Hematopoietic multipotent progenitor cell treated with erythropoietin and hydrocortisone succinate and interleukin-3 and kit ligand, for 15 days (in vitro differentiated cells): ENCODE measurements at regions not wholly inside any gene's neighbourhood (a gene's known extent, or its start where the extent isn't known, plus 50 kb on each side); places are given as distances from the start of the nearest gene placed in this dataset.

Experiments used
- DNase-seq: peaks from one replicate; pipeline ENCODE4 v3.0.0-alpha.2; 2015; ENCODE audit warnings: low spot score

GRCh38 chr20:56835829-56836550 lies 206.9 kb downstream of the TFAP2C start:
- DNase-seq: no peak

GRCh38 chr20:56839222-56839621 lies 210.1 kb downstream of the TFAP2C start:
- DNase-seq: no peak

- DNase-seq: no peak
Observed at GRCh38 chr20:56839786-56840185, 210.7 kb downstream of the TFAP2C start.

- DNase-seq: no peak
Observed at GRCh38 chr20:56840716-56841261, 211.7 kb downstream of the TFAP2C start.

GRCh38 chr20:56841346-56841908 lies 212.3 kb downstream of the TFAP2C start:
- no peak for DNase-seq

- no peak for DNase-seq
Observed at GRCh38 chr20:56842056-56842455, 212.9 kb downstream of the TFAP2C start.

GRCh38 chr20:56843386-56843785 lies 214.3 kb downstream of the TFAP2C start:
- no peak for DNase-seq

DNA sequence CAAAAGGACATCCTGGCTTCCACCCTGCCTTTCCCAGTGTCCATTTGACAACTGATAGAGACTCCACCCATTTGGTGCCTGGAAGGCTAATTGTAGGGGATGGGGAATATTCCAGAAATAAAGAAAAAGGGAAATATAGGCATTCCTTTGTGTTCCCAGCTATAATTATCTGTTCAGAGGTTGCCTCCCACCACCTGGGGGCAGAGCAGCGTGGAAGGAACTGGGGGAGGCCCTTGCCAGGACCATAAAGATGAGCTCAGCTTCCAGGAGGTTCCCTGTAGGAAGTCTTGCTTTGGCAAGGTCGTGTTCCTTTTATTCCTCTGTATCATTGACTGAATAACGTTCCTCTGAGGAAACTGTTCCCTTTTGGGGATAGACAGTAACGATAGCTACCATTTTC lies 214.7 kb downstream of the TFAP2C start:
- DNase-seq: no peak

GRCh38 chr20:56845546-56846086 lies 216.5 kb downstream of the TFAP2C start:
- DNase-seq: no peak

DNA sequence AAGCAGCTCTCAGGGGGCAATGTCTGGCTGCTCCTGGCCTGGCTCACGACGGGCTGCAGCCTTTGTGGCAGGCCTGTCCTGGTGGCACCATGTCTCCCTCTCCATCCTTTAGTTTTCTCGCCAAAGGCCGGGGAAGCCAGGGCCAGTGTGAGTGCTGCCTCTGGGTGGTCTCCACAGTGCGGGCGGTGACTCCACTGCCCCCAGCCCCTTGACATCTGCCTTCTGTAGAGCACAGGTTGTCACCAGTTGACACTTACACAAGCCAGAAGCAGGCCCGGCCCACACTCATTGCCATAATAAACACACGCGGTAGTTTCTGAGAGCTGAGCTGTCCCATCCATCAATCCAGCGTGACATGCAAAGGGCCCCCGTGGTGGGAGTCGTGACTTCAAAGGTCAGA lies 219.5 kb downstream of the TFAP2C start:
- DNase-seq: no peak

DNA sequence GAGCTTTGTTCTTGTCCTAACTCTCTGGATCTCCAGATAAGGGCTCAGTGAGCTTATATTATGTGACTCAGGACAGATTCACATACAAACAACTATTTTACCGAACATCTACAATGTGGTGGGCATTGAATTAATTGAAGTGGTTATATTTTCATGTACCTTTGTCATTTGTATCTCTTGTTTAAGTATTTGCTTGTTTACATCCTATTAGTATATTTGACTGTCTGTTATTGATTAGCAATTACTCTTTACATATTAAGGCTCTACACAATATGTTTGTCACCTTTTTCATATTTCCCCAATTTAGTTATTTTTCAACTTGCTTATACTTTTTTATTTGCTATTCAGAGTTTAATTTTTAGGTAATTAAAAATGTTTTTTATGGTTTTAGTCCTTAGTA lies 222.4 kb downstream of the TFAP2C start:
- DNase-seq: no peak

- no peak for DNase-seq
Observed at GRCh38 chr20:56855708-56856107, 226.6 kb downstream of the TFAP2C start.

DNA sequence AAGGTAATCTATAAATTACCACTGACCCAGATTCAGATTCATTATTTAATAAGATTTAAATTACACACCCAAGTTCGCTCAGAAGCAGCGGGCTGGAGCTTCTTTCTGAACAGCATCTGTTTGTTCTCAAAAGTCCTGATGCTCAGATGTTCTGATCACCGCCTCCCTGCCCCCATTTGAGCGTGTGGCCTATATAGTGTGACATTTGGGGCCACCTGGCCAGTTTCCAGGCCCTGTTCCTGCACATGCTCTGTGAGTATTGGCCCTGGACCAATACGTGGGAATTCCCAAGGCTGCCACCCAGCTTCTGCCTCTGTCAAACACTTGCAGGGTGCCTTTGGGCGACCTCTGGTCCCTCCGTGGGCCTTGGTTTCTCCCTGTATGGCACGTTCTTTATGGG lies 228.8 kb downstream of the TFAP2C start:
- no peak for DNase-seq

DNA sequence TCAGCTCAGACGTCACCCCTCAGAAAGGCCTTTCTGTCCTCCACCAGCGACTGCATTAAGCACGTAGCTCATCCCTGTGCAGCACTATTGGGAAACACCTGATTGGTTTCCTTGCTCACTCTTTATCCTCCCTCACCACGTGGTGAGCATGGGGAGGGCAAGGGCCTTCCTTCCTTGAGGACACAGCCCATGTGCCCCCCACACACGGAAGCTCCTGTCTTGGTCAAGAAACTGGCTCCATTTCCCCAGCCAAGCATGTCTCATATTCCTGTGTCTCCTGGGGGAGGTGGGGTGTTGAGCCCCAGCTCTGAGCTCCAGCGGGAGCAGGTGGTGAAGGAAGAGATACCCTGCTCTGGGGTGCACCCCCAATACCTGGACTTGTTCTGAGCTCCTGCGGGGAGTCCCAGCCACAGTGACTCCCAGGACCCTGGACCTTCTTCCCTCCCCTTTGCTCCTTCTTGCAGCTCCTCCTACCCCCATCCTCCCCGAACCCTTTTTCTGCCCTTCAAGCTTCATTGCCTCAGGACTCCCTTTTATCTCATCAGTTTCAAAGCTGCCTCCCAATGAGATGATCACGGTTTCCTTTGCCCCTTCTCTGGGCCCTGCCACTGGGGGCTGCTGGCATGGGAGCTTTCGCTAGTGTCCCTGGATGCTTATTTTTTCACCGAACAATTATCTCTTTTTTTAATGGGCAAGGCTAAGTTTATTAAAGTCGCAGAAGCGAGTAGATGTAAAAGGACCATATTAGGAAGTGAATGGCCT lies 230.1 kb downstream of the TFAP2C start:
- no peak for DNase-seq

- DNase-seq: no peak
Observed at GRCh38 chr20:56859801-56860261, 230.7 kb downstream of the TFAP2C start.

DNA sequence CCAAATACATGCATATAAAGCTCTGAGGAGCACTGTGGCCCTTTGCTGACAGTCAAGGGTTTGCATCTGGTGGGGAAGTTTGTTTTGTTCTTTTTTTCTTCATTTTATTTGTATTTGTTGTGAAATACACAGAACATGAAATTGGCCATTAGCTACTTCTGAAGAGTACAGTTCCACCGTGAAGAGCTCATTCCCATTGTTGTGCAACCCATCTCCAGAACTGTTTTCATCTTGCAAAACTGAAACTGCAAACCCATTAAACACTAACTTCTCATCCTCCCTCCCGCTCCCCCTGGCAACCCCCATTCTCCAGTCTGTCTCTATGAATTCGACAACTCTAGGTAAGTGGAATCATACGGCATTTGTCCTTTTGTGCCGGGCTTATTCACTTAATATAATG lies 231.3 kb downstream of the TFAP2C start:
- DNase-seq: no peak

- no peak for DNase-seq
Observed at GRCh38 chr20:56861590-56861989, 232.5 kb downstream of the TFAP2C start.

DNA sequence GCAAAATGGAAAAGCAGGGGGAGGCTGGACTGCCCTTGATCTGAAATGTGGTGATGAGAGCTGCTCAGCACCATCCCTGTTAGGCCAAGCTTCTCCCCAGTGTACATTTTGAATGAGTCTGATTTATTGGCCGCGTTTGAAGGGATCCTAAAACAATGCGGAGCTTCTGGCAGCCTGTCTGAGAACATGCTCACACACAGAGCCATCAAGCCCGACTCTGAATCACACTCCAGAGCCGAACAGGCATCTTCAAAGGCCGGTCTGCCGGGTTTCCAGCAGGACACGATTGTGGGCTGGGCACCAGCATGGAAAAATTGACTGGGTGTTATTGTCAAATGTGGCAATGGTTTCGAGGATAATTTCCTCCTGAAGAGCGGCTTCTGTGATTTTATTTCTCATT lies 235.9 kb downstream of the TFAP2C start:
- DNase-seq: no peak

DNA sequence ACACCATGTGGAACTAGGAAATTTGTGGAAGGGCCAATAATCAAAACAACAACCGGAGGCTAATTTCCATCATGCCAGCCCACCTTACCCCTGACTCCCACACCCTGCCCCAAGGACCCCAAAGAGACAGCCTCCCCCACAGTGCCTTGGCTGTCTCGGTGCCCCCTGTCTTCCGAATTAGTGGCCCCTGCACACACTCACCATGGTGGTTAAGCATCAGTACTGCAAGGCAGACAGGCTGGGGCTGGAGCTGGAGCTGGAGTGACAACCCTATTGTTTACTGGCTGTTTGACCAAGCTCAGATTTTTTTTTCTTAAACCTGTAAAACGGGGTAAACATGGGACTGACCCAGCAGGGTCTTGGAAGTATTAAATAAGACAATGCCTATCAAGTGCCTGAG lies 238.0 kb downstream of the TFAP2C start:
- DNase-seq: no peak

DNA sequence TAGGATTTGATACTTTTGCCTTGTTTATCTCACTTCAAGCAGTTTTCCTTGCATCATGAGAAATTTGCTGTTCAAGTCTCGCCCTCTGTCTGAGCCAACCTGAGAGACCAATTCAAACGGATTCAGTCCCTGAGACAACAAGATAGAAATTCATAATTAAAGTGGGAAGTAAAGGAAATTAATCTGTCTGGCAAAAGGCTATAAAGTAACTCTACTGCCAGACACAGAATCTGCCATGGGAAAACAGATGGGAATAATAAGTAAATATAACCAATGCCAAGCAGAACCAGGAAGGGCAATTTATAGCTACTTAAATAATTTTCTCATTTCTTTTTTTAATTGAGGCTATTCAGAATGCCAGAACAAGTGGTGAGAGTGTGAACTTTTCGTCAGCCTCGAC lies 239.6 kb downstream of the TFAP2C start:
- no peak for DNase-seq

- no peak for DNase-seq
Observed at GRCh38 chr20:56870271-56870670, 241.2 kb downstream of the TFAP2C start.

GRCh38 chr20:56871691-56872090 lies 242.6 kb downstream of the TFAP2C start:
- no peak for DNase-seq
